ENCODE measurements at regions not wholly inside any gene's neighbourhood (a gene's known extent, or its start where the extent isn't known, plus 50 kb on each side); places are given as distances from the start of the nearest gene placed in this dataset.

DNA sequence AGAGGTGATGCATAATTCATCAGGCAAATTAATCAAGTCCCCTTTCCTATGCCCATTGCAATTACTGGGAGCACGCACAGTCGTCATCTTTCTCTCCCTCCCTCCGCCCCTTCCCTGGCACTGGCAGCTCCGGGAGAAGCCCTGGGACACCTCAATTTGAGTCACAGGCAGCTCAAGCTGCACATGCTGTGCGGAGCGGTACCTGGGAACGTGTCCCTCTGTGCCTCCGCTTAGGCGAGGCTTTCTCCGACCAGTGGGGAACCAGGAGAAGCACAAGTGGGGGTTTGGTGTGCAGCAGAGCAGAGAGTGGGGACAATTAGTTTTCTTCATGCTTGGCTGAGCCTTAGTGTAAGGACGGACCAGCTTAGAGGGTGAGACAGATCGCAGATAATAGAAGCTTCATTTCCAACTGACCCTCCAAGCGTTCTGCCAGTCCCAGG, 88.3 kb downstream of the SOX14 start:
- TF ChIP-seq, protein P1, sequence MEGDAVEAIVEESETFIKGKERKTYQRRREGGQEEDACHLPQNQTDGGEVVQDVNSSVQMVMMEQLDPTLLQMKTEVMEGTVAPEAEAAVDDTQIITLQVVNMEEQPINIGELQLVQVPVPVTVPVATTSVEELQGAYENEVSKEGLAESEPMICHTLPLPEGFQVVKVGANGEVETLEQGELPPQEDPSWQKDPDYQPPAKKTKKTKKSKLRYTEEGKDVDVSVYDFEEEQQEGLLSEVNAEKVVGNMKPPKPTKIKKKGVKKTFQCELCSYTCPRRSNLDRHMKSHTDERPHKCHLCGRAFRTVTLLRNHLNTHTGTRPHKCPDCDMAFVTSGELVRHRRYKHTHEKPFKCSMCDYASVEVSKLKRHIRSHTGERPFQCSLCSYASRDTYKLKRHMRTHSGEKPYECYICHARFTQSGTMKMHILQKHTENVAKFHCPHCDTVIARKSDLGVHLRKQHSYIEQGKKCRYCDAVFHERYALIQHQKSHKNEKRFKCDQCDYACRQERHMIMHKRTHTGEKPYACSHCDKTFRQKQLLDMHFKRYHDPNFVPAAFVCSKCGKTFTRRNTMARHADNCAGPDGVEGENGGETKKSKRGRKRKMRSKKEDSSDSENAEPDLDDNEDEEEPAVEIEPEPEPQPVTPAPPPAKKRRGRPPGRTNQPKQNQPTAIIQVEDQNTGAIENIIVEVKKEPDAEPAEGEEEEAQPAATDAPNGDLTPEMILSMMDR (IDR thresholded peaks at IDR 0.05; ENCODE audit: insufficient read depth, low read length, poor library complexity, severe bottlenecking): no peak
- TF ChIP-seq EZH2phosphoT487 (conservative IDR thresholded peaks at IDR 0.05; ENCODE audit: low read length): no peak

Data from SU-DHL-6 (cell line).